Adrenal gland (tissue), 5 donors: ENCODE measurements at regions not wholly inside any gene's neighbourhood (a gene's known extent, or its start where the extent isn't known, plus 50 kb on each side); places are given as distances from the start of the nearest gene placed in this dataset.

Experiments
- POLR2A ChIP-seq, 2 donors: fragments of 450-650 bp; IDR thresholded peaks; one replicate each; pipeline ENCODE4 v1.6.1; 2017; ENCODE audit warnings: antibody characterized with exemption in 2 of 2, mild to moderate bottlenecking in 2 of 2, moderate library complexity in 1 of 2
- TF ChIP-seq, protein P1 (sequence below), 6 experiments: fragments of 450-650 bp in 4 of 6; fragments of 200-600 bp in 2 of 6; sonication (generic) in 1 of 6; IDR thresholded peaks; 1 replicate in 5 of 6; 2 replicates in 1 of 6; pipeline versions ENCODE4 v1.5.1 to v1.8.0; 2016 to 2021; ENCODE audit warnings: antibody characterized with exemption in 6 of 6, mild to moderate bottlenecking in 2 of 6, moderate library complexity in 1 of 6
- donor health status: DM: no; HTN: no; CAD: no.

DNA sequence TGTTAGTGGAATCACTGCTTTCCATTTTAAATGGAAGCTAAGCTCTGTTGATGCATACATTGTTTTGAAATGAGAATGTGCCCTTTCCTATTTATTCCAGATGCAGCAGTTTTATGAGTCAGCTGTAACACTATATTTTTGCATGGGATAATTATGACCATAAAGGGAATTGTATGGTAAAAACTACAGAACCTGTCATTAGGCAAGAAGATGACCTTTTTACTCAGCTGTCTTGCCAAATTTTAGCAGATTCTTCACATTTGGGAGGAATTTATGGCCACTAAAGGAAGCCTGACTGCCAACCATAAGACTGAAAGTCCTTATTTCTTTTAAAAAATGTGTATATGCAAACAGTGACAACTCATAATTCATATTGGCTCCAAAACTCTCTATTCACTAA, 356.3 kb upstream of the PRMT6 start:
- TF ChIP-seq, protein P1, sequence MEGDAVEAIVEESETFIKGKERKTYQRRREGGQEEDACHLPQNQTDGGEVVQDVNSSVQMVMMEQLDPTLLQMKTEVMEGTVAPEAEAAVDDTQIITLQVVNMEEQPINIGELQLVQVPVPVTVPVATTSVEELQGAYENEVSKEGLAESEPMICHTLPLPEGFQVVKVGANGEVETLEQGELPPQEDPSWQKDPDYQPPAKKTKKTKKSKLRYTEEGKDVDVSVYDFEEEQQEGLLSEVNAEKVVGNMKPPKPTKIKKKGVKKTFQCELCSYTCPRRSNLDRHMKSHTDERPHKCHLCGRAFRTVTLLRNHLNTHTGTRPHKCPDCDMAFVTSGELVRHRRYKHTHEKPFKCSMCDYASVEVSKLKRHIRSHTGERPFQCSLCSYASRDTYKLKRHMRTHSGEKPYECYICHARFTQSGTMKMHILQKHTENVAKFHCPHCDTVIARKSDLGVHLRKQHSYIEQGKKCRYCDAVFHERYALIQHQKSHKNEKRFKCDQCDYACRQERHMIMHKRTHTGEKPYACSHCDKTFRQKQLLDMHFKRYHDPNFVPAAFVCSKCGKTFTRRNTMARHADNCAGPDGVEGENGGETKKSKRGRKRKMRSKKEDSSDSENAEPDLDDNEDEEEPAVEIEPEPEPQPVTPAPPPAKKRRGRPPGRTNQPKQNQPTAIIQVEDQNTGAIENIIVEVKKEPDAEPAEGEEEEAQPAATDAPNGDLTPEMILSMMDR (IDR thresholded peaks at IDR 0.05) = no peak
- TF ChIP-seq POLR2A (IDR thresholded peaks at IDR 0.05) = no peak
